A549 (cell line): ENCODE measurements at regions not wholly inside any gene's neighbourhood (a gene's known extent, or its start where the extent isn't known, plus 50 kb on each side); places are given as distances from the start of the nearest gene placed in this dataset.

Source experiments
- CBX2 ChIP-seq: fragments of 200-600 bp; sonication (generic); IDR thresholded peaks from 2 replicates; pipeline ENCODE4 v1.6.1; 2016; ENCODE audit warnings: low read depth, mild to moderate bottlenecking, borderline replicate concordance
- CTCF ChIP-seq: fragments of >200 bp; sonication (Bioruptor Twin); formaldehyde crosslinking; IDR thresholded peaks from 3 replicates; pipeline ENCODE4 v1.5.1; 2016
- ESRRA ChIP-seq: fragments of 150-350 bp; IDR thresholded peaks from 2 replicates; pipeline ENCODE4 v1.6.1; 2014; ENCODE audit warnings: mild to moderate bottlenecking, low read length, borderline replicate concordance
- MAX ChIP-seq: IDR thresholded peaks from 2 replicates; pipeline ENCODE4 v1.6.1; 2012
- NFE2L2 ChIP-seq: fragments of 150-350 bp; conservative IDR thresholded peaks from 2 replicates; pipeline ENCODE4 v1.6.1; 2014; ENCODE audit warnings: low read length
- NPAS2 ChIP-seq: fragments of 250-450 bp; sonication (Bioruptor Pico); IDR thresholded peaks from 2 replicates; pipeline ENCODE4 v1.8.0; 2022; ENCODE audit warnings: mild to moderate bottlenecking, moderate library complexity, borderline replicate concordance
- REST ChIP-seq: fragments of 200-600 bp; sonication (generic); IDR thresholded peaks from 2 replicates; pipeline ENCODE4 v1.6.1; 2016; ENCODE audit warnings: antibody characterized with exemption, mild to moderate bottlenecking, moderate library complexity
- RFX5 ChIP-seq: fragments of 450-650 bp; IDR thresholded peaks from 2 replicates; pipeline ENCODE4 v1.7.1; 2014; ENCODE audit warnings: antibody characterized with exemption, mild to moderate bottlenecking, moderate library complexity
- SMC3 ChIP-seq: fragments of >200 bp; sonication (Bioruptor Twin); formaldehyde crosslinking; IDR thresholded peaks from 3 replicates; pipeline ENCODE4 v1.6.1; 2018; ENCODE audit warnings: inconsistent platforms
- TP53 ChIP-seq: fragments of 250-450 bp; sonication (Bioruptor Pico); IDR thresholded peaks from 2 replicates; pipeline ENCODE4 v1.5.0; 2021; ENCODE audit warnings: mild to moderate bottlenecking, moderate library complexity
- ZSCAN20 ChIP-seq: fragments of 250-450 bp; sonication (Bioruptor Pico); IDR thresholded peaks from 2 replicates; pipeline ENCODE4 v1.8.0; 2022; ENCODE audit warnings: mild to moderate bottlenecking, moderate library complexity

DNA sequence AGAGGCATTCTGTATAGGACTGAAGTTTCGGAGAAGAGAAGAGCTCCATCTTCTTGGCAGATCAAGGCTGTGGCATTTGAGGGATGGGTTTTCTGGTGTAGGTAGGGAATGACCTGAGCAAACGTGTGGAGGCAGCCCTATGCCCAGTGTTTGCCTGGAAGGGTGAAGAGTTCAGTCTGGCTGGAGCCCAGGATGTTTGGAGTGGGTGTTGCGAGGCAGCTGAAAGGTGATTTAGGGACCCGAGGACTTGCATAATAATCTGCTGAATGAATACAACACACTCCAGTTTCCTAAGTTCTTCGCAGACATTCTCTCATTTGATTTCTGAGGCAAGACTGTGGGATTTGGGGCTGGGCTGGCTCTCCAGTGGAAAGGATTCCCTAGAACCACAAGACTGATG lies 186.2 kb downstream of the CYLD start:
- TF ChIP-seq RFX5, result no peak
- TF ChIP-seq REST, result no peak
- TF ChIP-seq NPAS2 (CRISPR knock-in tag), result no peak
- no peak for TF ChIP-seq CTCF
- TF ChIP-seq ZSCAN20 (CRISPR knock-in tag), result no peak
- no peak for TF ChIP-seq CBX2
- TF ChIP-seq TP53, result no peak
- no peak for TF ChIP-seq NFE2L2
- no peak for TF ChIP-seq MAX
- no peak for TF ChIP-seq ESRRA
- TF ChIP-seq SMC3, result no peak
